A549 (cell line): ENCODE measurements at regions not wholly inside any gene's neighbourhood (a gene's known extent, or its start where the extent isn't known, plus 50 kb on each side); places are given as distances from the start of the nearest gene placed in this dataset.
"Not testable (repeated sequence)": the region's sequence is repeated elsewhere in the genome, so short reads cannot be mapped to it uniquely, and the experiment has no call there.

Experiments used
- ATAC-seq, 2 experiments: fragments of 200-7000 bp in 1 of 2; fragments of >200 bp in 1 of 2; cut with Nextera tagmentation in 1 of 2; cut with Tn5 transposase in 1 of 2; 3 replicates each; pipeline versions ENCODE4 v1.8.0 to v1.9.1; 2018 to 2020; ENCODE audit warnings: mild to moderate bottlenecking in 1 of 2, moderate library complexity in 1 of 2
- CTCF ChIA-PET: fragments of 300-600 bp; sonication (Branson Sonifier 250); formaldehyde crosslinking; extraction: SDS; loops from one replicate; lab custom pipeline; 2021; ENCODE audit warnings: antibody characterized with exemption, inconsistent platforms; lab: Yijun Ruan, JAX
- POLR2A ChIA-PET: fragments of 350-600 bp; formaldehyde crosslinking; extraction: SDS; loops from one replicate; lab custom pipeline; 2021; ENCODE audit warnings: antibody characterized with exemption, inconsistent platforms; lab: Yijun Ruan, JAX
- DNase-seq, 2 experiments: peaks; one replicate each; pipeline versions ENCODE4 v3.0.0 to v3.0.0-alpha.2; 2011 to 2016; ENCODE audit warnings: low read depth in 1 of 2, low spot score in 1 of 2
- FAIRE-seq: peaks from 2 replicates; lab custom pipeline; 2011; peaks lifted over from hg19 to GRCh38; lab: Jason Lieb, UNC
- H3K27ac ChIP-seq, 2 experiments: fragments of >200 bp; sonication (Bioruptor Twin); formaldehyde crosslinking; 3 replicates each; pipeline ENCODE4 v1.5.1; 2016 to 2017
- H3K4me1 ChIP-seq: fragments of >200 bp; sonication (Bioruptor Twin); formaldehyde crosslinking; 3 replicates; pipeline ENCODE4 v1.6.1; 2016
- H3K4me2 ChIP-seq: fragments of >200 bp; sonication (Bioruptor Twin); formaldehyde crosslinking; 3 replicates; pipeline ENCODE4 v1.6.1; 2016
- H3K4me3 ChIP-seq: fragments of >200 bp; sonication (Bioruptor Twin); formaldehyde crosslinking; 3 replicates; pipeline ENCODE4 v1.5.1; 2016
- H3K9me3 ChIP-seq: fragments of >200 bp; sonication (Bioruptor Twin); formaldehyde crosslinking; 3 replicates; pipeline ENCODE4 v1.6.1; 2016
- BHLHE40 ChIP-seq: IDR thresholded peaks from 2 replicates; pipeline ENCODE4 v1.6.1; 2012; ENCODE audit warnings: low read depth, low read length, inconsistent platforms
- CEBPB ChIP-seq, 2 experiments: fragments of >200 bp in 1 of 2; sonication (Bioruptor Twin) in 1 of 2; formaldehyde crosslinking in 1 of 2; IDR thresholded peaks; 2 replicates each; pipeline ENCODE4 v1.6.1; 2012 to 2016
- CTCF ChIP-seq: fragments of >200 bp; sonication (Bioruptor Twin); formaldehyde crosslinking; IDR thresholded peaks from 3 replicates; pipeline ENCODE4 v1.5.1; 2016
- EHMT2 ChIP-seq: fragments of 200-600 bp; sonication (generic); IDR thresholded peaks from 2 replicates; pipeline ENCODE4 v1.6.1; 2016; ENCODE audit warnings: antibody characterized with exemption, low read depth, mild to moderate bottlenecking, moderate library complexity
- EP300 ChIP-seq, 2 experiments: fragments of >200 bp; sonication (Bioruptor Twin); formaldehyde crosslinking; IDR thresholded peaks; 2 replicates in 1 of 2; 3 replicates in 1 of 2; pipeline ENCODE4 v1.6.1; 2016 to 2017
- ESRRA ChIP-seq: fragments of 150-350 bp; IDR thresholded peaks from 2 replicates; pipeline ENCODE4 v1.6.1; 2014; ENCODE audit warnings: mild to moderate bottlenecking, low read length, borderline replicate concordance
- FOSB ChIP-seq: fragments of 250-450 bp; sonication (Bioruptor Pico); IDR thresholded peaks from 2 replicates; pipeline ENCODE4 v1.5.0; 2020; ENCODE audit warnings: mild to moderate bottlenecking, moderate library complexity
- GATA3 ChIP-seq: IDR thresholded peaks from 2 replicates; pipeline ENCODE4 v1.6.1; 2012; ENCODE audit warnings: borderline replicate concordance
- HDAC2 ChIP-seq: fragments of 200-600 bp; sonication (generic); IDR thresholded peaks from 2 replicates; pipeline ENCODE4 v1.6.1; 2016
- HES2 ChIP-seq: fragments of >200 bp; sonication (Bioruptor Twin); formaldehyde crosslinking; IDR thresholded peaks from 2 replicates; pipeline ENCODE4 v1.6.1; 2016
- HOXB13 ChIP-seq: fragments of 250-450 bp; sonication (Bioruptor Pico); IDR thresholded peaks from 2 replicates; pipeline ENCODE4 v1.5.0; 2020; ENCODE audit warnings: low read depth, mild to moderate bottlenecking, moderate library complexity
- JUNB ChIP-seq: fragments of >200 bp; sonication (Bioruptor Twin); formaldehyde crosslinking; IDR thresholded peaks from 2 replicates; pipeline ENCODE4 v1.6.1; 2016
- KDM5A ChIP-seq: fragments of 200-600 bp; sonication (generic); IDR thresholded peaks from 2 replicates; pipeline ENCODE4 v1.6.1; 2016; ENCODE audit warnings: antibody characterized with exemption, mild to moderate bottlenecking
- MAFK ChIP-seq: fragments of 450-650 bp; IDR thresholded peaks from 2 replicates; pipeline ENCODE4 v1.6.1; 2014; ENCODE audit not compliant: partially characterized antibody
- MAX ChIP-seq: IDR thresholded peaks from 2 replicates; pipeline ENCODE4 v1.6.1; 2012
- NR3C1 ChIP-seq: fragments of >200 bp; sonication (Bioruptor Twin); formaldehyde crosslinking; IDR thresholded peaks from 3 replicates; pipeline ENCODE4 v1.6.1; 2017
- PBX3 ChIP-seq: IDR thresholded peaks from 2 replicates; pipeline ENCODE4 v1.6.1; 2012
- POLR2AphosphoS2 ChIP-seq: conservative IDR thresholded peaks from 2 replicates; pipeline ENCODE4 v1.6.1; 2012; ENCODE audit warnings: low read length, improper control_type of control experiment, inconsistent platforms
- RAD21 ChIP-seq, 2 experiments: fragments of >200 bp in 1 of 2; sonication (Bioruptor Twin) in 1 of 2; formaldehyde crosslinking in 1 of 2; IDR thresholded peaks in 1 of 2; conservative IDR thresholded peaks in 1 of 2; 2 replicates in 1 of 2; 3 replicates in 1 of 2; pipeline ENCODE4 v1.6.1; 2012 to 2018; ENCODE audit warnings: inconsistent platforms in 1 of 2
- SREBF2 ChIP-seq: fragments of 450-650 bp; IDR thresholded peaks from 2 replicates; pipeline ENCODE4 v1.6.1; 2014; ENCODE audit warnings: mild to moderate bottlenecking, moderate library complexity
- TFCP2L1 ChIP-seq: fragments of 250-450 bp; sonication (Bioruptor Pico); IDR thresholded peaks from 2 replicates; pipeline ENCODE4 v1.5.0; 2021; ENCODE audit warnings: mild to moderate bottlenecking
- TP53 ChIP-seq: fragments of 250-450 bp; sonication (Bioruptor Pico); IDR thresholded peaks from 2 replicates; pipeline ENCODE4 v1.5.0; 2021; ENCODE audit warnings: mild to moderate bottlenecking, moderate library complexity
- ZC3H11A ChIP-seq: fragments of 450-650 bp; IDR thresholded peaks from 2 replicates; pipeline ENCODE4 v1.6.1; 2014; ENCODE audit warnings: antibody characterized with exemption, mild to moderate bottlenecking
- ZFP36 ChIP-seq: fragments of 450-650 bp; IDR thresholded peaks from 2 replicates; pipeline ENCODE4 v1.6.1; 2014; ENCODE audit warnings: borderline replicate concordance; ENCODE audit not compliant: partially characterized antibody
- ZNF302 ChIP-seq: fragments of 250-450 bp; sonication (Bioruptor Pico); IDR thresholded peaks from 2 replicates; pipeline ENCODE4 v1.9.0; 2021; ENCODE audit warnings: inconsistent platforms, mild to moderate bottlenecking, moderate library complexity
- WGBS: methylation state at CpG from one replicate; pipeline ENCODE4 v1.1.6; 2017; ENCODE audit errors: missing lambda C conversion rate; 5-methylcytosine and 5-hydroxymethylcytosine counted together

- Histone ChIP-seq H3K27ac (no peak overlapping the region), H3K9me3 (no peaks in the 10 kb centered on the region), H3K4me2 (no peak overlapping the region), H3K4me1 (no peaks in the 10 kb centered on the region), H3K4me3 (no peak overlapping the region)
- whole genome bisulfite sequencing: 52% methylated on average over 3 of the region's 3 CpGs
- ATAC-seq (no peak), FAIRE-seq (no peak), DNase-seq (no peak)
- ChIA-PET POLR2A (no interaction called here), CTCF (no interaction called here)
- TF ChIP-seq EP300 (IDR thresholded peaks at IDR 0.05): no peak
Measured at GRCh38 chr11:23315286-23315685, 455.0 kb upstream of the CCDC179 start.

GRCh38 chr11:23317816-23318215, 457.5 kb upstream of the CCDC179 start:
- no peak for TF ChIP-seq BHLHE40
- TF ChIP-seq SREBF2: no peak

GRCh38 chr11:23318670-23319069, 458.4 kb upstream of the CCDC179 start:
- Histone ChIP-seq H3K9me3 (no peaks in the 10 kb centered on the region), H3K4me2 (no peak overlapping the region), H3K4me1 (no peaks in the 10 kb centered on the region), H3K4me3 (no peak overlapping the region), H3K27ac (no peak overlapping the region)
- FAIRE-seq (no peak), ATAC-seq (no peak), DNase-seq (no peak)
- POLR2A ChIA-PET: no interaction called here
- TF ChIP-seq GATA3 (no peak), MAX (no peak), POLR2AphosphoS2 (no peak), FOSB (CRISPR knock-in tag) (no peak), TFCP2L1 (CRISPR knock-in tag) (no peak), TP53 (CRISPR knock-in tag) (no peak), PBX3 (no peak)
- CTCF ChIA-PET: no interaction called here
- WGBS: 0% methylated on average over 1 of the region's 1 CpG

More at GRCh38 chr11:23317816-23318215, 457.5 kb upstream of the CCDC179 start:
- CTCF ChIA-PET: no interaction called here
- no peak for FAIRE-seq
- WGBS: 68% methylated on average over 1 of the region's 1 CpG
- Histone ChIP-seq H3K9me3 (no peaks in the 10 kb centered on the region), H3K4me2 (no peak overlapping the region), H3K4me1 (no peaks in the 10 kb centered on the region), H3K27ac (no peak overlapping the region), H3K4me3 (no peak overlapping the region)
- no peak for ATAC-seq
- POLR2A ChIA-PET: no interaction called here
- no peak for DNase-seq

GRCh38 chr11:23320131-23320530, 459.9 kb upstream of the CCDC179 start:
- CTCF ChIA-PET: no interaction called here
- no peak overlapping the region for H3K4me3 ChIP-seq
- H3K4me1 ChIP-seq: no peaks in the 10 kb centered on the region
- H3K27ac ChIP-seq: no peak overlapping the region
- POLR2A ChIA-PET: no interaction called here
- DNase-seq (no peak), FAIRE-seq (no peak), ATAC-seq (no peak)
- no peak overlapping the region for H3K4me2 ChIP-seq
- no peaks in the 10 kb centered on the region for H3K9me3 ChIP-seq
- TF ChIP-seq RAD21 (conservative IDR thresholded peaks at IDR 0.05 in 1 of 2, IDR thresholded peaks at IDR 0.05 in 1 of 2): no peak
- no peak for TF ChIP-seq EHMT2
- TF ChIP-seq KDM5A: no peak
- no peak for TF ChIP-seq HOXB13
- no peak for TF ChIP-seq TFCP2L1 (CRISPR knock-in tag)
- no peak for TF ChIP-seq ZFP36
- no peak for TF ChIP-seq HDAC2
- TF ChIP-seq ZNF302 (CRISPR knock-in tag): no peak
- TF ChIP-seq ESRRA: no peak
- TF ChIP-seq HES2: no peak
- no peak for TF ChIP-seq JUNB
- no peak for TF ChIP-seq MAFK
- TF ChIP-seq ZC3H11A: no peak
- TF ChIP-seq SREBF2: no peak
- no peak for TF ChIP-seq CEBPB (IDR thresholded peaks at IDR 0.05)
- no peak for TF ChIP-seq NR3C1
- no peak for TF ChIP-seq CTCF

- H3K27ac ChIP-seq, DNase-seq, H3K4me1 ChIP-seq, H3K4me2 ChIP-seq, H3K9me3 ChIP-seq, H3K4me3 ChIP-seq, ATAC-seq, CTCF ChIA-PET, POLR2A ChIA-PET, FAIRE-seq: not testable (repeated sequence)
- 43% methylated on average over 6 of the region's 6 CpGs for WGBS
Measured at GRCh38 chr11:23335586-23335985, 475.3 kb upstream of the CCDC179 start.
